ENCODE measurements at regions not wholly inside any gene's neighbourhood (a gene's known extent, or its start where the extent isn't known, plus 50 kb on each side); places are given as distances from the start of the nearest gene placed in this dataset.
A peak's percentile ranks its signal among the peaks of the same experiment; 100 is the strongest.
"Not testable (repeated sequence)": the region's sequence is repeated elsewhere in the genome, so short reads cannot be mapped to it uniquely, and the experiment has no call there.

GRCh38 chrX:2640436-2641150, 50.5 kb upstream of the CD99 start:
- Histone ChIP-seq H3K4me3 (ENCODE audit: low read depth in 1 of 2, low read length in 2 of 2) (no peak overlapping the region), H3K4me1 (ENCODE audit: control insufficient read depth in 1 of 2, insufficient read depth in 2 of 2, low read length in 2 of 2) (no peaks in the 10 kb centered on the region), H3K27me3 (ENCODE audit: control insufficient read depth in 1 of 2, insufficient read depth in 2 of 2, low read length in 2 of 2) (no peaks in the 10 kb centered on the region), H3K27ac (ENCODE audit: low read depth, low read length) (no peak overlapping the region), H3K36me3 (ENCODE audit: control insufficient read depth in 1 of 2, insufficient read depth in 2 of 2, low read length in 2 of 2) (peaks cover 6 to 26% of the 10 kb centered on the region in 2 donors), H3K9ac (ENCODE audit: low read depth in 1 of 2, low read length in 2 of 2) (no peak overlapping the region), H3K9me3 (ENCODE audit: control insufficient read depth in 1 of 2, low read length in 2 of 2) (no peaks in the 10 kb centered on the region)

- no peaks in the 10 kb centered on the region for H3K4me1 ChIP-seq (ENCODE audit: control insufficient read depth in 1 of 2, insufficient read depth in 2 of 2, low read length in 2 of 2)
- no peak overlapping the region for H3K4me3 ChIP-seq (ENCODE audit: low read depth in 1 of 2, low read length in 2 of 2)
- H3K9me3 ChIP-seq (ENCODE audit: control insufficient read depth in 1 of 2, low read length in 2 of 2) = no peaks in the 10 kb centered on the region
- H3K27ac ChIP-seq (ENCODE audit: low read depth, low read length) = no peak overlapping the region
- no peaks in the 10 kb centered on the region for H3K27me3 ChIP-seq (ENCODE audit: control insufficient read depth in 1 of 2, insufficient read depth in 2 of 2, low read length in 2 of 2)
- H3K9ac ChIP-seq (ENCODE audit: low read depth in 1 of 2, low read length in 2 of 2) = no peak overlapping the region
- H3K36me3 ChIP-seq (ENCODE audit: control insufficient read depth in 1 of 2, insufficient read depth in 2 of 2, low read length in 2 of 2) = peaks cover 6 to 24% of the 10 kb centered on the region in 2 donors
Measured at GRCh38 chrX:2638279-2638678, 52.8 kb upstream of the CD99 start.

GRCh38 chrX:2635342-2635741, 55.8 kb upstream of the CD99 start:
- peaks cover 6 to 17% of the 10 kb centered on the region in 2 donors for H3K36me3 ChIP-seq (ENCODE audit: control insufficient read depth in 1 of 2, insufficient read depth in 2 of 2, low read length in 2 of 2)
- no peak overlapping the region for H3K27ac ChIP-seq (ENCODE audit: low read depth, low read length)
- no peaks in the 10 kb centered on the region for H3K27me3 ChIP-seq (ENCODE audit: control insufficient read depth in 1 of 2, insufficient read depth in 2 of 2, low read length in 2 of 2)
- H3K9me3 ChIP-seq (ENCODE audit: control insufficient read depth in 1 of 2, low read length in 2 of 2) = peaks cover 4 to 20% of the 10 kb centered on the region in 2 donors
- H3K9ac ChIP-seq (ENCODE audit: low read depth in 1 of 2, low read length in 2 of 2) = no peak overlapping the region
- no peak overlapping the region for H3K4me3 ChIP-seq (ENCODE audit: low read depth in 1 of 2, low read length in 2 of 2)
- H3K4me1 ChIP-seq (ENCODE audit: control insufficient read depth in 1 of 2, insufficient read depth in 2 of 2, low read length in 2 of 2) = no peaks in the 10 kb centered on the region

- Histone ChIP-seq H3K36me3 (ENCODE audit: control insufficient read depth in 1 of 2, insufficient read depth in 2 of 2, low read length in 2 of 2) (peaks cover 19 to 20% of the 10 kb centered on the region in 2 donors), H3K27me3 (ENCODE audit: control insufficient read depth in 1 of 2, insufficient read depth in 2 of 2, low read length in 2 of 2) (no peaks in the 10 kb centered on the region), H3K9me3 (ENCODE audit: control insufficient read depth in 1 of 2, low read length in 2 of 2) (peaks cover 18 to 41% of the 10 kb centered on the region in 2 donors), H3K4me1 (ENCODE audit: control insufficient read depth in 1 of 2, insufficient read depth in 2 of 2, low read length in 2 of 2) (no peaks in the 10 kb centered on the region), H3K4me3 (ENCODE audit: low read depth in 1 of 2, low read length in 2 of 2) (no peak overlapping the region), H3K27ac (ENCODE audit: low read depth, low read length) (no peak overlapping the region), H3K9ac (ENCODE audit: low read depth in 1 of 2, low read length in 2 of 2) (no peak overlapping the region)
Measured at GRCh38 chrX:2632533-2633504, 58.3 kb upstream of the CD99 start.

GRCh38 chrX:2631743-2632532, 59.2 kb upstream of the CD99 start:
- Histone ChIP-seq H3K36me3 (ENCODE audit: control insufficient read depth in 1 of 2, insufficient read depth in 2 of 2, low read length in 2 of 2) (peaks cover 24 to 28% of the 10 kb centered on the region in 2 donors), H3K9ac (ENCODE audit: low read depth in 1 of 2, low read length in 2 of 2) (no peak overlapping the region), H3K4me3 (ENCODE audit: low read depth in 1 of 2, low read length in 2 of 2) (no peak overlapping the region), H3K4me1 (ENCODE audit: control insufficient read depth in 1 of 2, insufficient read depth in 2 of 2, low read length in 2 of 2) (no peaks in the 10 kb centered on the region), H3K27ac (ENCODE audit: low read depth, low read length) (no peak overlapping the region), H3K27me3 (ENCODE audit: control insufficient read depth in 1 of 2, insufficient read depth in 2 of 2, low read length in 2 of 2) (no peaks in the 10 kb centered on the region), H3K9me3 (ENCODE audit: control insufficient read depth in 1 of 2, low read length in 2 of 2) (peaks cover 18 to 41% of the 10 kb centered on the region in 2 donors)

GRCh38 chrX:2630935-2631742, 60.0 kb upstream of the CD99 start:
- not testable (repeated sequence) for H3K4me1 ChIP-seq (ENCODE audit: control insufficient read depth in 1 of 2, insufficient read depth in 2 of 2, low read length in 2 of 2); H3K27me3 ChIP-seq (ENCODE audit: control insufficient read depth in 1 of 2, insufficient read depth in 2 of 2, low read length in 2 of 2); H3K9ac ChIP-seq (ENCODE audit: low read depth in 1 of 2, low read length in 2 of 2)
- Histone ChIP-seq H3K9me3 (ENCODE audit: control insufficient read depth in 1 of 2, low read length in 2 of 2) (peaks cover 18 to 41% of the 10 kb centered on the region in 2 donors), H3K36me3 (ENCODE audit: control insufficient read depth in 1 of 2, insufficient read depth in 2 of 2, low read length in 2 of 2) (peaks cover 30 to 36% of the 10 kb centered on the region in 2 donors), H3K4me3 (ENCODE audit: low read depth in 1 of 2, low read length in 2 of 2) (peak overlapping the region in 1 of 2 donors; percentile 38), H3K27ac (ENCODE audit: low read depth, low read length) (peak overlapping the region; percentile 46)

GRCh38 chrX:2630008-2630934, 60.8 kb upstream of the CD99 start:
- Histone ChIP-seq H3K4me3 (ENCODE audit: low read depth in 1 of 2, low read length in 2 of 2) (peak overlapping the region in 1 of 2 donors; percentile 34), H3K9me3 (ENCODE audit: control insufficient read depth in 1 of 2, low read length in 2 of 2) (peaks cover 18 to 41% of the 10 kb centered on the region in 2 donors), H3K36me3 (ENCODE audit: control insufficient read depth in 1 of 2, insufficient read depth in 2 of 2, low read length in 2 of 2) (peaks cover 30 to 39% of the 10 kb centered on the region in 2 donors), H3K27ac (ENCODE audit: low read depth, low read length) (peak overlapping the region; percentile 48)
- not testable (repeated sequence) for H3K9ac ChIP-seq (ENCODE audit: low read depth in 1 of 2, low read length in 2 of 2); H3K27me3 ChIP-seq (ENCODE audit: control insufficient read depth in 1 of 2, insufficient read depth in 2 of 2, low read length in 2 of 2); H3K4me1 ChIP-seq (ENCODE audit: control insufficient read depth in 1 of 2, insufficient read depth in 2 of 2, low read length in 2 of 2)

GRCh38 chrX:2629316-2630007, 61.6 kb upstream of the CD99 start:
- Histone ChIP-seq H3K27me3 (ENCODE audit: control insufficient read depth in 1 of 2, insufficient read depth in 2 of 2, low read length in 2 of 2) (no peaks in the 10 kb centered on the region), H3K4me1 (ENCODE audit: control insufficient read depth in 1 of 2, insufficient read depth in 2 of 2, low read length in 2 of 2) (no peaks in the 10 kb centered on the region), H3K27ac (ENCODE audit: low read depth, low read length) (peak overlapping the region; percentile 36), H3K4me3 (ENCODE audit: low read depth in 1 of 2, low read length in 2 of 2) (peak overlapping the region in 1 of 2 donors; percentile 34), H3K9ac (ENCODE audit: low read depth in 1 of 2, low read length in 2 of 2) (no peak overlapping the region), H3K36me3 (ENCODE audit: control insufficient read depth in 1 of 2, insufficient read depth in 2 of 2, low read length in 2 of 2) (peaks cover 30 to 40% of the 10 kb centered on the region in 2 donors), H3K9me3 (ENCODE audit: control insufficient read depth in 1 of 2, low read length in 2 of 2) (peaks cover 18 to 41% of the 10 kb centered on the region in 2 donors)
